LNCaP clone FGC (cell line): ENCODE measurements at regions not wholly inside any gene's neighbourhood (a gene's known extent, or its start where the extent isn't known, plus 50 kb on each side); places are given as distances from the start of the nearest gene placed in this dataset.
A peak's percentile ranks its signal among the peaks of the same experiment; 100 is the strongest.
"Not testable (repeated sequence)": the region's sequence is repeated elsewhere in the genome, so short reads cannot be mapped to it uniquely, and the experiment has no call there.

ENCODE experiments used
- DNase-seq: peaks from one replicate; pipeline ENCODE4 v3.0.0-alpha.2; 2011; ENCODE audit warnings: low read depth
- H3K4me3 ChIP-seq: 2 replicates; pipeline ENCODE4 v1.5.1; 2011; ENCODE audit warnings: mild to moderate bottlenecking, low read depth, low read length, control low read depth
- TF ChIP-seq, protein P1 (sequence below): IDR thresholded peaks from 2 replicates; pipeline ENCODE4 v1.5.1; 2012; ENCODE audit warnings: mild to moderate bottlenecking; ENCODE audit not compliant: control insufficient read depth, insufficient read depth; ENCODE audit errors: extremely low read depth

DNA sequence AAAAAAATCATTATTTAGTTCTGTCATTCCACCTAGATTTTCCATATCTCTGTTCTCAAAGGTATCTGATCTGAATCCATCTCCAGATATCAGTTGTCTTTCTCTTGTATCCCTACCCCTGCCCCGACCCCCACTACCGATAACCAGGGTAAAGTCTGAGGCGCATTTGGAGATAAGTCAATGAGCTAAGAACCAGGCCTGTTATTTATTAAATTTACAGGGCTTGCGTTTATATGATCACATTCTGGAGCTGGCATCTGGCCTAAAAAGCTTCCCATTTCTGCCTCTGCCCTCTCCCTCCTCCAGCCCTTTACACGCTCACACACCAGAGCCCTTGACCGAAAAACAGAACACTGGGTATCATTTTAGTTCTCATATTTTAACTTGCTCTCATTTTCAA lies 144.7 kb downstream of the ALDH8A1 start:
- TF ChIP-seq, protein P1, sequence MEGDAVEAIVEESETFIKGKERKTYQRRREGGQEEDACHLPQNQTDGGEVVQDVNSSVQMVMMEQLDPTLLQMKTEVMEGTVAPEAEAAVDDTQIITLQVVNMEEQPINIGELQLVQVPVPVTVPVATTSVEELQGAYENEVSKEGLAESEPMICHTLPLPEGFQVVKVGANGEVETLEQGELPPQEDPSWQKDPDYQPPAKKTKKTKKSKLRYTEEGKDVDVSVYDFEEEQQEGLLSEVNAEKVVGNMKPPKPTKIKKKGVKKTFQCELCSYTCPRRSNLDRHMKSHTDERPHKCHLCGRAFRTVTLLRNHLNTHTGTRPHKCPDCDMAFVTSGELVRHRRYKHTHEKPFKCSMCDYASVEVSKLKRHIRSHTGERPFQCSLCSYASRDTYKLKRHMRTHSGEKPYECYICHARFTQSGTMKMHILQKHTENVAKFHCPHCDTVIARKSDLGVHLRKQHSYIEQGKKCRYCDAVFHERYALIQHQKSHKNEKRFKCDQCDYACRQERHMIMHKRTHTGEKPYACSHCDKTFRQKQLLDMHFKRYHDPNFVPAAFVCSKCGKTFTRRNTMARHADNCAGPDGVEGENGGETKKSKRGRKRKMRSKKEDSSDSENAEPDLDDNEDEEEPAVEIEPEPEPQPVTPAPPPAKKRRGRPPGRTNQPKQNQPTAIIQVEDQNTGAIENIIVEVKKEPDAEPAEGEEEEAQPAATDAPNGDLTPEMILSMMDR, result no peak
- no peak for DNase-seq
- H3K4me3 ChIP-seq, result no peak overlapping the region

DNA sequence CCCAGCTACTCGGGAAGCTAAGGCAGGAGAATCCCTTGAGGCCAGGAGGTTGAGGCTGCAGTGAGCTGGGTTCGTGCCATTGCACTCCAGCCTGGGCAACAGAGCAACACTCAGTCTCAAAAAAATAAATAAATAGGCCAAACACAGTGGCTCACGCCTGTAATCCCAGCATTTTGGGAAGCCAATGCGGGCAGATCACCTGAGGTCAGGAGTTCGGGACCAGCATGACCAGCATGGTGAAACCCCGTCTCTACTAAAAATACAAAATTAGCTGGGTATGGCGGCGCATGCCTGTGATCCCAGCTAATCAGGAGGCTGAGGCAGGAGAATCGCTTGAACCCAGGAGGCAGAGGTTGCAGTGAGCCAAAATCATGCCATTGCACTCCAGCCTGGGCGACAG lies 145.6 kb downstream of the ALDH8A1 start:
- not testable (repeated sequence) for DNase-seq, H3K4me3 ChIP-seq

DNA sequence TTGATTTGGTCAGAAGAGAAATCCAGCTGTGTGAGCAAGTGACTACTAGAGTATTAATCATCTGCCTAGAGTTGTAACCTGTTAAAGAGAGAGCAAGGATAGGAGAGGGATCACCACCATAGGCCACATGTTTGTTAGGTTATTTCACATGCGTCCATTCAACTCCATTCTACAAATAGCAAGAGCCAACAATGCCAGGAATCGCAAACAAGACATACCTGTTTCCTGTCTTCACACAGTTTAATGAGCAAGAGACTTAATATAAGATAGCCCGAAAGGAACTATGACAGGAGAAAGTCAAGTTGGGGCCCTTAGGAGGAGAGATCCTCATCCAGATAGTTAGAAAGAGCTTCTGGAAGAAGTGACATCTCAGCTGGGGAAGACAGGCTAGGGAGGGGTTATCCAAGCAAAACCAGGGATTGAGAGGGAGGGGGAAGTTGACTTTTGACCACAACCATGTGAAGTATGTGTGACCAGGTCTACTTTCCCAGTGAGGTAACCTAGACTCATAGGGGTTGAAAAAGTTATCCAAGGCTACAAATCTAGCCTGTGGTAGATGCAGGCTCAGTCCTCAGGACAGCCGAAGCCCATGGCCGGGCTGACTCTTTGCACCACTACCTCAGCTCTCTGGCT lies 147.4 kb downstream of the ALDH8A1 start:
- TF ChIP-seq, protein P1, result no peak
- peak; percentile 59 for DNase-seq

DNA sequence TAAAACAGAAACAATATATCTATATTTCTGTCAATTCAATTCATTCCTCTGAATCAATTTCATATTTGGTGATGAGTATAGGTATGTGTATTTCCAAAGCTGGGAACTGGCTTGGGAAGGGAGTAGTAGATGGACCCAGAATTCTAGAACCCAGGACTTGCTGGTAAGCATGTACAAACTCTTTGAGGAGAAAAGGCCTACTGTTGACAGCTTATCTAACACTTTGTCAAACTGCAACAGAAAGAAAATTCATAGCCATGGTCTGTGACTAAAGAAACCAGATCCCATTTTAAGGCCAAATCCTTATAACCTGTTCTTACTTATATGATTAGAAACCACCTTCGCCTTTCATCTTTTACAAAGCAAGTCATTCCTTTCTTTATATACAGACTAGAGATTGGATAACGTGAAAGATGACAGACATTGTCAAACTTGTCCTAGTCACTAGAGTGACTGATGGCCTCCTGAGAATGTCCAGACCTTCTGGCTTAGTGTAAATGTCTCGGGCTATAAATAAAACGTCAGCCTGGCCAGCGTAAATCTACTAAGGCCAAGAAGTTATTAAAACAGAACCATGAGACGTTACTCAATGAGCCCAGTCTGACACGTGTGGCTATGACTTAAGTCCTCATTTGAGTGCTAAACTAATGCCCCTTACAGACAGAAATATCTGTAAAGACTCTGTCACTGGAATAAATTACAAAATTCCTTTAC lies 152.3 kb downstream of the ALDH8A1 start:
- TF ChIP-seq, protein P1, result no peak
- DNase-seq, result no peak
- no peak overlapping the region for H3K4me3 ChIP-seq

More for the DNA sequence above, 147.4 kb downstream of the ALDH8A1 start:
- H3K4me3 ChIP-seq, result no peak overlapping the region

DNA sequence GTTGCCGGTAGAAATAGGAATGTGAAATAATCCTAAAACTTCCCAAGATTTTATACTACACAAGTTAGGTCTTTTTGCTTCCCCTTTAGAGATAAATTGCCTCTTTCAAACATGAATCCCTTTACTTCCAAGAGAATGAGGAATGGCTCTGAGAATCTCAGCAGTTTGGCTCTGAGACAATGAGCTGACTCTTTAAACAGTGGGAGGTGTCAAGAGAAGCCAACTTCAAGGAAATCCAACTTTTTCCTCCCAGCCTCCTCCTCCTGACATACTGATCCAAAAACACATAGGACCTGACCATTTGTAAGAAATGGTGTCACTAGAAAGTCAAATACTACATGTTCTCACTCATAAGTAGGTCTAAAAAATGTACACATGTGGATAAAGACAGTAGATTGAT lies 154.2 kb downstream of the ALDH8A1 start:
- TF ChIP-seq, protein P1, result no peak
- DNase-seq, result no peak
- no peak overlapping the region for H3K4me3 ChIP-seq

DNA sequence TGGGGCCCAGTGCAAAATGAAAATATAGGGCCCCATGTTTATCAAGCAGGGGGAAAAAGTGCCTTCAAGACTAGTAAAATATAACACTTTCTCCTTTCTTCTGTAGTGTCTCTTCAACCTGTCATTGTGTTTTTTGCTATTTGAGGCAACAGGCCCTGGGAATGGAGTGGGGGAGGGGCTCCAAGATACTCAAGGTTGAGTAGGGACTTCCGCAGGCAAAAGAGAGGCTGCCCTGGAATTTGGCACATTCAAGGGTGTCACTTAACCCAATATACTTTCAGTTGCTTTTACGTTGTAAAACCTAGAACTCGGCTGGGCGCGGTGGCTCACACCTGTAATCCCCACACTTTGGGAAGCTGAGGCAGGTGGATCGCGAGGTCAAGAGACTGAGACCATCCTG lies 154.9 kb downstream of the ALDH8A1 start:
- no peak overlapping the region for H3K4me3 ChIP-seq
- TF ChIP-seq, protein P1, result no peak
- DNase-seq, result no peak

DNA sequence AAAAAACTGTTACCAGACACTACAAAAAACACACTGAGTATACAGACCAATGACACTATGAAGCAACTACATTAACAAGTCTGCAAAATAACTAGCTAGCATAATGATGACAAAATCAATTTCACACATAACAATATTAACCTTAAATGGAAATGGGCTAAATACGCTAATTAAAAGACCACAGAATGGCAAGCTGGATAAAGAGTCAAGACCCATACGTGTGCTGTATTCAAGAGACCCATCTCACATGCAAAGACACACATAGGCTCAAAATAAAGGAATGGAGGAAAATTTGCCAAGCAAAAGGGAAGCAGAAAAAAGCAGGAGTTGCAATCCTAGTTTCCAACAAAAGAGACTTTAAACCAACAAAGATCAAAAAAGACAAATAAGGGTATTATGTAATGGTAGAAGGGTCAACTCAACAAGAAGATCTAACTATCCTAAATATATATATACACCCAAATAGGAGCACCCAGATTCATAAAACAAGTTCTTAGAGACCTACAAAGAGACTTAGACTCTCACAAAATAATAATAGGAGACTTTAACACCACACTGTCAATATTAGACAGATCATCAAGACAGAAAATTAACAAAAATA lies 158.6 kb downstream of the ALDH8A1 start:
- H3K4me3 ChIP-seq, DNase-seq: not testable (repeated sequence)
